ENCODE measurements at regions not wholly inside any gene's neighbourhood (a gene's known extent, or its start where the extent isn't known, plus 50 kb on each side); places are given as distances from the start of the nearest gene placed in this dataset.

DNA sequence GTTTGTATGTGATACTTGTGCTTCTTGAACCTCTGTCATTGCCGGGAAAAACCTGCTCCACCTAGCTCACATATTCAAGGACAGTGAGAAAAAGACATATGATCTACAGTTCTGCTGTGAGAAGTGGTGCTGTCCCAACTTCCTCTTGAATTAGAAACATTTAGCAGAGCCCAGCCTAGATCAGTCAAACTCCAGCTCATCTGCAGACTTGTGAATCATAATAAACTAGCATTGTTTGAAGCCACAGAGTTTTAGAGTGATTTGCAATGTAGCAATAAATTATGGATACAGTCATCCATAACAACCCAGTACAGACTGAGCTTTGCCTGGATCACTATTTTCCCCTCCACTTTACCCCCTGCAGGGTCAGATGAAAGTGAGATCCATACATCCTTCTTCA, 497.8 kb downstream of the PLA2G4A start (continued):
- TF ChIP-seq HDAC2 (IDR thresholded peaks at IDR 0.05) = no peak

DNA sequence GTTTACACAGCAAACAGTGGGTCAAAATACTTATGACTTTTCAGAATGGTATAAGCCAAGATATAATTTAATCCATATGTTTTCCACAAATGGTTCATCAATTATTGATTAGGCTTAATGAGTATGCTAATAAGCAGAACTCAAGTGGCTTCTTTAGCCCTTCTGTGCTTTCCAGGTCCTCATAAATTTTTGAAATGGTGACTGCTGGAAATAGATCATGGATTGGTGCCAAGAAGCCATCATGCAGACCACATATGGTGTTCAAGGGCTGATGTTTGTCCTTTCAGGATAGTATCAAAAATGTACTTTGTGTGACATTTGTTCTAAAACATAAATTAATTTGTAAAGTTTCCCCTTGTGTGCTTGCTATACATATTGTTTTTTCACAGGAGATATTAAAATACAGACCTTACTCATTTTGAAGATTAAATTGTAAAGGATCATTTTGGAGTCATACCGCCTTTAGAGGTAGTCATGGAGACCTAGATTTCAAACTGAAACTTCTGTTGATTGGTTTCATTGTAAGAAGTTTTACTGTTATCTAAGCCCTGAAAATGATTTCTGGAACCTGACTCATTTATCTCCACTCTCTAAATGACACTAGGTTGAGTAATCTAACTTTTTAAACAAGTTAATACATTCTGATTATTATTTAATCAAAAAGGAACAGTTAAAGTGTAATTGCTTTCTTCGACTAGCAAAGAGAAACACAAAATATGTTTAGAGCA, 507.9 kb downstream of the PLA2G4A start:
- H3K4me2 ChIP-seq = no peak overlapping the region
- H3K27ac ChIP-seq = no peak overlapping the region
- no peak for ATAC-seq
- ChIA-PET CTCF (no interaction called here), POLR2A (no interaction called here)
- no peak overlapping the region for H3K4me3 ChIP-seq
- DNase-seq (ENCODE audit: low read depth in 1 of 2, low spot score in 1 of 2) = no peak
- H3K4me1 ChIP-seq = no peaks in the 10 kb centered on the region
- TF ChIP-seq HDAC2 (IDR thresholded peaks at IDR 0.05) (no peak), RFX5 (IDR thresholded peaks at IDR 0.05) (no peak), RARB (CRISPR knock-in tag; IDR thresholded peaks at IDR 0.05) (no peak), HEYL (CRISPR knock-in tag; IDR thresholded peaks at IDR 0.05) (no peak), GATA3 (IDR thresholded peaks at IDR 0.05; ENCODE audit: borderline replicate concordance) (no peak), SMC3 (IDR thresholded peaks at IDR 0.05) (no peak), CBX8 (IDR thresholded peaks at IDR 0.05) (no peak)
- TF ChIP-seq, protein P1, sequence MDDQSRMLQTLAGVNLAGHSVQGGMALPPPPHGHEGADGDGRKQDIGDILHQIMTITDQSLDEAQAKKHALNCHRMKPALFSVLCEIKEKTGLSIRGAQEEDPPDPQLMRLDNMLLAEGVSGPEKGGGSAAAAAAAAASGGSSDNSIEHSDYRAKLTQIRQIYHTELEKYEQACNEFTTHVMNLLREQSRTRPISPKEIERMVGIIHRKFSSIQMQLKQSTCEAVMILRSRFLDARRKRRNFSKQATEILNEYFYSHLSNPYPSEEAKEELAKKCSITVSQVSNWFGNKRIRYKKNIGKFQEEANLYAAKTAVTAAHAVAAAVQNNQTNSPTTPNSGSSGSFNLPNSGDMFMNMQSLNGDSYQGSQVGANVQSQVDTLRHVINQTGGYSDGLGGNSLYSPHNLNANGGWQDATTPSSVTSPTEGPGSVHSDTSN (IDR thresholded peaks at IDR 0.05) = no peak
- TF ChIP-seq, protein P2, sequence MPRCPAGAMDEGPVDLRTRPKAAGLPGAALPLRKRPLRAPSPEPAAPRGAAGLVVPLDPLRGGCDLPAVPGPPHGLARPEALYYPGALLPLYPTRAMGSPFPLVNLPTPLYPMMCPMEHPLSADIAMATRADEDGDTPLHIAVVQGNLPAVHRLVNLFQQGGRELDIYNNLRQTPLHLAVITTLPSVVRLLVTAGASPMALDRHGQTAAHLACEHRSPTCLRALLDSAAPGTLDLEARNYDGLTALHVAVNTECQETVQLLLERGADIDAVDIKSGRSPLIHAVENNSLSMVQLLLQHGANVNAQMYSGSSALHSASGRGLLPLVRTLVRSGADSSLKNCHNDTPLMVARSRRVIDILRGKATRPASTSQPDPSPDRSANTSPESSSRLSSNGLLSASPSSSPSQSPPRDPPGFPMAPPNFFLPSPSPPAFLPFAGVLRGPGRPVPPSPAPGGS (IDR thresholded peaks at IDR 0.05) = no peak
- TF ChIP-seq, protein P3, sequence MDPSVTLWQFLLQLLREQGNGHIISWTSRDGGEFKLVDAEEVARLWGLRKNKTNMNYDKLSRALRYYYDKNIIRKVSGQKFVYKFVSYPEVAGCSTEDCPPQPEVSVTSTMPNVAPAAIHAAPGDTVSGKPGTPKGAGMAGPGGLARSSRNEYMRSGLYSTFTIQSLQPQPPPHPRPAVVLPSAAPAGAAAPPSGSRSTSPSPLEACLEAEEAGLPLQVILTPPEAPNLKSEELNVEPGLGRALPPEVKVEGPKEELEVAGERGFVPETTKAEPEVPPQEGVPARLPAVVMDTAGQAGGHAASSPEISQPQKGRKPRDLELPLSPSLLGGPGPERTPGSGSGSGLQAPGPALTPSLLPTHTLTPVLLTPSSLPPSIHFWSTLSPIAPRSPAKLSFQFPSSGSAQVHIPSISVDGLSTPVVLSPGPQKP (IDR thresholded peaks at IDR 0.05; ENCODE audit: low read depth, low read length) = no peak
- 31% methylated on average over 2 of the region's 2 CpGs for WGBS (ENCODE audit: missing lambda C conversion rate)
- no peaks in the 10 kb centered on the region for H3K9me3 ChIP-seq
- FAIRE-seq = no peak

DNA sequence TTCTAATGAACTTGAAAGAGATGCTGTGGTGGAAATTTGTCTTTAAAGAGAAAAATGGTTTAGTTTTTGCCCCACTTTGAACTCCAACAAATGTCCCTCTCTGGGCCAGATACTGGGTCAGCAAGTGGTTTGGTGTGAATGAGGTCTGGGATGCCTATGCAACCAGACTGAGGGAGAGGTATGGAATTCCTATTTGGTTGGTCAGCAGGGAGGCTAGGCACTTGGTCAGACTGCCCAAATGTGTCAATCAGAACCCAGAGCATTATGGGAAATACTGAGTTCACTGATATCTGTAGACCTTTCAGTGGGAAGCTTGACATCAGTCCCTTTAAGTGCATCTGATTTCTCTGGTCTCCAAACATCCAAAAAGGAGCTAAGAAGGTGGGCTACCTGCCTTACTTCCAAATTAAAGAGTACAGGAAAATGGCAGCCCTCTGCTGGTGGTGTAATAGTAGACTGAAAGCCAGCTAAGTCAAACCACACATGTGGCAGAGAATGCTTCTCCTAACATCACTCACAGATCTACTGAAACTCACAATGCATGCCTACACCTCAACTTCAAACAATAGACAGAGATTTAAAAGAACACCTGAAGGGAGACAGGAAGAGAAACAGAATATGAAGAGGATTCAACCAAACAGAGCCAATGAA, 510.1 kb downstream of the PLA2G4A start:
- no peaks in the 10 kb centered on the region for H3K9me3 ChIP-seq
- DNase-seq (ENCODE audit: low read depth in 1 of 2, low spot score in 1 of 2) (no peak), FAIRE-seq (no peak), ATAC-seq (no peak)
- no peaks in the 10 kb centered on the region for H3K4me1 ChIP-seq
- H3K4me2 ChIP-seq = no peak overlapping the region
- POLR2A ChIA-PET = no interaction called here
- H3K4me3 ChIP-seq = no peak overlapping the region
- CTCF ChIA-PET = interaction anchor here (0.6 kb wide), 1 partner anchor 74 kb away, joined by 3 read pairs; no protein-coding TSS in a partner anchor
- H3K27ac ChIP-seq = no peak overlapping the region
- TF ChIP-seq, protein P4, sequence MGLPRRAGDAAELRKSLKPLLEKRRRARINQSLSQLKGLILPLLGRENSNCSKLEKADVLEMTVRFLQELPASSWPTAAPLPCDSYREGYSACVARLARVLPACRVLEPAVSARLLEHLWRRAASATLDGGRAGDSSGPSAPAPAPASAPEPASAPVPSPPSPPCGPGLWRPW (IDR thresholded peaks at IDR 0.05) = no peak
- no peak for TF ChIP-seq MAZ (IDR thresholded peaks at IDR 0.05; ENCODE audit: borderline replicate concordance, low read depth, low read length)
- no peak for TF ChIP-seq POLR2A (IDR thresholded peaks at IDR 0.05; ENCODE audit: low read length)
- TF ChIP-seq JUNB (IDR thresholded peaks at IDR 0.05) = no peak
- TF ChIP-seq EP300 (IDR thresholded peaks at IDR 0.05) = no peak
- no peak for TF ChIP-seq ESRRA (IDR thresholded peaks at IDR 0.05; ENCODE audit: borderline replicate concordance, low read length)
- no peak for TF ChIP-seq RNF2 (IDR thresholded peaks at IDR 0.05; ENCODE audit: borderline replicate concordance, low read depth)
- no peak for TF ChIP-seq SMC3 (IDR thresholded peaks at IDR 0.05)
- no peak for TF ChIP-seq ZC3H11A (IDR thresholded peaks at IDR 0.05)
- no peak for TF ChIP-seq CBX2 (IDR thresholded peaks at IDR 0.05; ENCODE audit: borderline replicate concordance, low read depth)

DNA sequence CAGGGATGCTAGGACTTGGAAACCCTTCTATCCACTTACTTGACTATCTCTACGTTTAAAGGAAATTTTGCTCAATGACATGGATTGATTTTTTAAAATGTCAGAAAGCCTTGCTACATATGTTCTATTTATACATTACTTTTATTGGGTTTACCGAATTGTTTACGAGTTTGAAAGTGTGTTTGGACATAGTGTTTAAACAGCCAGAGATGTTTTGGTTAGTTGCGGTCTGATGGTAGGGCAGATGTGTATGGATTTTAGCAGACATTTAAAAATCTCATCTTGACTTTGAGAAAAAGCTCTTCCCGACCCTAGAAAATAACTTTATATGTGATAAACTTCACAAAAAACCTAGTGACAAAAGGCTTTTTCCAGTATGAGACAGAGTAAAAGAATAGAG, 513.7 kb downstream of the PLA2G4A start:
- WGBS (ENCODE audit: missing lambda C conversion rate) = 37% methylated on average over 5 of the region's 5 CpGs
- Histone ChIP-seq H3K4me1 (no peaks in the 10 kb centered on the region), H3K4me3 (no peak overlapping the region), H3K9me3 (no peaks in the 10 kb centered on the region), H3K27ac (no peak overlapping the region), H3K4me2 (no peak overlapping the region)
- POLR2A ChIA-PET = no interaction called here
- CTCF ChIA-PET = no interaction called here
- ATAC-seq = no peak
- no peak for DNase-seq (ENCODE audit: low read depth in 1 of 2, low spot score in 1 of 2)
- FAIRE-seq = no peak
- TF ChIP-seq RAD21 (conservative IDR thresholded peaks at IDR 0.05 in 1 of 2, IDR thresholded peaks at IDR 0.05 in 1 of 2) (no peak), NR3C1 (IDR thresholded peaks at IDR 0.05) (no peak), EP300 (IDR thresholded peaks at IDR 0.05) (no peak), CBX2 (IDR thresholded peaks at IDR 0.05; ENCODE audit: borderline replicate concordance, low read depth) (no peak), KDM1A (IDR thresholded peaks at IDR 0.05; ENCODE audit: low read depth) (no peak), FOXS1 (CRISPR knock-in tag; IDR thresholded peaks at IDR 0.05) (no peak), MAZ (IDR thresholded peaks at IDR 0.05; ENCODE audit: borderline replicate concordance, low read depth, low read length) (no peak), POLR2AphosphoS2 (conservative IDR thresholded peaks at IDR 0.05; ENCODE audit: low read length) (no peak), RNF2 (IDR thresholded peaks at IDR 0.05; ENCODE audit: borderline replicate concordance, low read depth) (no peak), FOSL2 (IDR thresholded peaks at IDR 0.05) (no peak), FOSL2 (CRISPR knock-in tag; IDR thresholded peaks at IDR 0.05) (no peak), JUN (IDR thresholded peaks at IDR 0.05) (no peak), EHF (CRISPR knock-in tag; IDR thresholded peaks at IDR 0.05) (no peak), ZNF302 (CRISPR knock-in tag; IDR thresholded peaks at IDR 0.05) (no peak), HDAC2 (IDR thresholded peaks at IDR 0.05) (no peak), CEBPB (IDR thresholded peaks at IDR 0.05) (no peak)
- TF ChIP-seq, protein P5, sequence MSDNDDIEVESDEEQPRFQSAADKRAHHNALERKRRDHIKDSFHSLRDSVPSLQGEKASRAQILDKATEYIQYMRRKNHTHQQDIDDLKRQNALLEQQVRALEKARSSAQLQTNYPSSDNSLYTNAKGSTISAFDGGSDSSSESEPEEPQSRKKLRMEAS (IDR thresholded peaks at IDR 0.05) = no peak

Measured in A549 (cell line).